ENCODE measurements at regions not wholly inside any gene's neighbourhood (a gene's known extent, or its start where the extent isn't known, plus 50 kb on each side); places are given as distances from the start of the nearest gene placed in this dataset.

DNA sequence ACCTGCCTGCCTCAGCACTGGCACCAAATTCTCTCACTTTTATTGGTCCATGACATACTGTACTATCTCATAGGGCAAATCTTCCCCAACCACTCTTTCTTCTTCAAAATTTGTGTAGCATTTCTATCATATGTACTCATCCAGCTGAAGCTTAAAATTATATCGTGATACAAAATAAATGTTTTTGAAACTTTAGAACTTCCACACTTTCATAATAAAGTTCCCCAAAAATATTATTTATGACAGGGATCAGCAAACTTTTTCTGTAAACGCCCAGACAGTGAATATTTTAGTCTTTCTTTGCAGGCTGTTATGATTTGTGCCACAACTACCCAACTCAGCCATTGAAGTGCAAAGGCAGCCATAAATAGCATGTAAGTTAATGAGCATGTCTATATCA, 76.2 kb upstream of the POU3F3 start:
- no peaks in the 10 kb centered on the region for H3K9me3 ChIP-seq (ENCODE audit: control insufficient read depth, insufficient read depth, low read length)
- H3K27me3 ChIP-seq (ENCODE audit: control insufficient read depth, insufficient read depth, low read length): no peaks in the 10 kb centered on the region
- H3K4me3 ChIP-seq (ENCODE audit: low read depth, low read length): no peak overlapping the region
- no peaks in the 10 kb centered on the region for H3K4me1 ChIP-seq (ENCODE audit: control insufficient read depth, insufficient read depth, low read length)
- no peak overlapping the region for H3K27ac ChIP-seq (ENCODE audit: low read depth, low read length)
- no peak overlapping the region for H3K9ac ChIP-seq (ENCODE audit: low read depth, low read length)
- no peaks in the 10 kb centered on the region for H3K36me3 ChIP-seq (ENCODE audit: control insufficient read depth, insufficient read depth, low read length)

- Histone ChIP-seq H3K27ac (ENCODE audit: low read depth, low read length) (no peak overlapping the region), H3K36me3 (ENCODE audit: control insufficient read depth, insufficient read depth, low read length) (no peaks in the 10 kb centered on the region), H3K9ac (ENCODE audit: low read depth, low read length) (no peak overlapping the region), H3K9me3 (ENCODE audit: control insufficient read depth, insufficient read depth, low read length) (no peaks in the 10 kb centered on the region), H3K27me3 (ENCODE audit: control insufficient read depth, insufficient read depth, low read length) (no peaks in the 10 kb centered on the region), H3K4me1 (ENCODE audit: control insufficient read depth, insufficient read depth, low read length) (no peaks in the 10 kb centered on the region), H3K4me3 (ENCODE audit: low read depth, low read length) (no peak overlapping the region)
Observed at GRCh38 chr2:104781151-104781550, 72.8 kb upstream of the POU3F3 start.

GRCh38 chr2:104784264-104784663, 69.7 kb upstream of the POU3F3 start:
- H3K4me3 ChIP-seq (ENCODE audit: low read depth, low read length): no peak overlapping the region
- no peaks in the 10 kb centered on the region for H3K4me1 ChIP-seq (ENCODE audit: control insufficient read depth, insufficient read depth, low read length)
- no peaks in the 10 kb centered on the region for H3K27me3 ChIP-seq (ENCODE audit: control insufficient read depth, insufficient read depth, low read length)
- H3K27ac ChIP-seq (ENCODE audit: low read depth, low read length): no peak overlapping the region
- no peaks in the 10 kb centered on the region for H3K9me3 ChIP-seq (ENCODE audit: control insufficient read depth, insufficient read depth, low read length)
- no peaks in the 10 kb centered on the region for H3K36me3 ChIP-seq (ENCODE audit: control insufficient read depth, insufficient read depth, low read length)
- H3K9ac ChIP-seq (ENCODE audit: low read depth, low read length): no peak overlapping the region

DNA sequence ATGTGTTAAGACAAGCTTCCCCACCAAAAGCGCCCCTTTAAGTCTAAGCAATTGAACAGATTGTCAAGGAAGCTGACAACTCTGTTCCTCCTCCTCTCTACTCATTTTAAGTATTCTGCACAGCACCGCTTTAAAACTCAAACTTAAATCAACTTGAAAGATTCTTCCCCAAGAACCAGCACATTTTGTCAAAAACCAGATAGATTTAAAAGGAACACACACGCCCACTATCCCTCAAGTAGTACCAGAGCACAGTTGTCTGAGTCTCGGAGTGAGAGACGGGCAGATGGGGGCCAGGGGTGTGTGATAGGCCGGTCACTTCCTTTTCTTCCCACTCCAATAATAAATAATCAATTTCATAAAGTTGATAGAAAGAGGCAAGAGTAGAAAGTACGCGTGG, 67.7 kb upstream of the POU3F3 start:
- H3K4me1 ChIP-seq (ENCODE audit: control insufficient read depth, insufficient read depth, low read length): peaks cover 11% of the 10 kb centered on the region

DNA sequence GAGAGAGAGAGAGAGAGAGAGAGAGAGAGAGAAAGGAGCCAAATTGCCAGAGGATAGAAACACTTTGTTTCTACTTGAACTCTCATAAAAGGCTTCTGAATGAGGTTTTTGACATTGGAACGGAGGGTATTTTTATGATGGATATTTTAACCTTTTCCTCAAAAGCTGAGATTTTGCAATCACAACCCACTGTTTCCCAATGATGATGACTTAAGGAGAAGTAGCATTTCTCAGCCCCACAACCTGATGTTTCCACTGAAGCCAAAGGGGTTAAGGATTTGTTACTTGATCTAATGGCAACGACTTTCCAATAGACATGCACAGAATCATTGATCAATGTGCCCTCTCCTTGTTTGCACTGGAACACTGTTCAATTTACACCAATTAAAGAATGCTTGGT, 67.1 kb upstream of the POU3F3 start:
- Histone ChIP-seq H3K27ac (ENCODE audit: low read depth, low read length) (no peak overlapping the region), H3K27me3 (ENCODE audit: control insufficient read depth, insufficient read depth, low read length) (no peaks in the 10 kb centered on the region), H3K4me3 (ENCODE audit: low read depth, low read length) (no peak overlapping the region), H3K9ac (ENCODE audit: low read depth, low read length) (no peak overlapping the region), H3K36me3 (ENCODE audit: control insufficient read depth, insufficient read depth, low read length) (no peaks in the 10 kb centered on the region), H3K9me3 (ENCODE audit: control insufficient read depth, insufficient read depth, low read length) (no peaks in the 10 kb centered on the region), H3K4me1 (ENCODE audit: control insufficient read depth, insufficient read depth, low read length) (peaks cover 11% of the 10 kb centered on the region)

More for the DNA sequence above, 67.7 kb upstream of the POU3F3 start:
- no peaks in the 10 kb centered on the region for H3K36me3 ChIP-seq (ENCODE audit: control insufficient read depth, insufficient read depth, low read length)
- H3K9me3 ChIP-seq (ENCODE audit: control insufficient read depth, insufficient read depth, low read length): no peaks in the 10 kb centered on the region
- H3K27me3 ChIP-seq (ENCODE audit: control insufficient read depth, insufficient read depth, low read length): no peaks in the 10 kb centered on the region
- H3K9ac ChIP-seq (ENCODE audit: low read depth, low read length): no peak overlapping the region
- H3K4me3 ChIP-seq (ENCODE audit: low read depth, low read length): no peak overlapping the region
- H3K27ac ChIP-seq (ENCODE audit: low read depth, low read length): no peak overlapping the region

GRCh38 chr2:104787298-104788065, 66.4 kb upstream of the POU3F3 start:
- H3K9me3 ChIP-seq (ENCODE audit: control insufficient read depth, insufficient read depth, low read length): no peaks in the 10 kb centered on the region
- H3K4me3 ChIP-seq (ENCODE audit: low read depth, low read length): no peak overlapping the region
- peaks cover 11% of the 10 kb centered on the region for H3K4me1 ChIP-seq (ENCODE audit: control insufficient read depth, insufficient read depth, low read length)
- no peaks in the 10 kb centered on the region for H3K36me3 ChIP-seq (ENCODE audit: control insufficient read depth, insufficient read depth, low read length)
- H3K9ac ChIP-seq (ENCODE audit: low read depth, low read length): no peak overlapping the region
- no peak overlapping the region for H3K27ac ChIP-seq (ENCODE audit: low read depth, low read length)
- no peaks in the 10 kb centered on the region for H3K27me3 ChIP-seq (ENCODE audit: control insufficient read depth, insufficient read depth, low read length)

- H3K9me3 ChIP-seq (ENCODE audit: control insufficient read depth, insufficient read depth, low read length): no peaks in the 10 kb centered on the region
- H3K27ac ChIP-seq (ENCODE audit: low read depth, low read length): no peak overlapping the region
- no peaks in the 10 kb centered on the region for H3K36me3 ChIP-seq (ENCODE audit: control insufficient read depth, insufficient read depth, low read length)
- H3K9ac ChIP-seq (ENCODE audit: low read depth, low read length): no peak overlapping the region
- peaks cover 11% of the 10 kb centered on the region for H3K4me1 ChIP-seq (ENCODE audit: control insufficient read depth, insufficient read depth, low read length)
- H3K27me3 ChIP-seq (ENCODE audit: control insufficient read depth, insufficient read depth, low read length): no peaks in the 10 kb centered on the region
- no peak overlapping the region for H3K4me3 ChIP-seq (ENCODE audit: low read depth, low read length)
Observed at GRCh38 chr2:104788742-104789455, 65.0 kb upstream of the POU3F3 start.

- H3K27ac ChIP-seq (ENCODE audit: low read depth, low read length): no peak overlapping the region
- H3K9me3 ChIP-seq (ENCODE audit: control insufficient read depth, insufficient read depth, low read length): no peaks in the 10 kb centered on the region
- no peak overlapping the region for H3K9ac ChIP-seq (ENCODE audit: low read depth, low read length)
- H3K36me3 ChIP-seq (ENCODE audit: control insufficient read depth, insufficient read depth, low read length): no peaks in the 10 kb centered on the region
- no peak overlapping the region for H3K4me3 ChIP-seq (ENCODE audit: low read depth, low read length)
- H3K4me1 ChIP-seq (ENCODE audit: control insufficient read depth, insufficient read depth, low read length): peaks cover 11% of the 10 kb centered on the region
- no peaks in the 10 kb centered on the region for H3K27me3 ChIP-seq (ENCODE audit: control insufficient read depth, insufficient read depth, low read length)
Observed at GRCh38 chr2:104790100-104790811, 63.7 kb upstream of the POU3F3 start.

GRCh38 chr2:104790901-104791495, 62.9 kb upstream of the POU3F3 start:
- Histone ChIP-seq H3K4me1 (ENCODE audit: control insufficient read depth, insufficient read depth, low read length) (peaks cover 11% of the 10 kb centered on the region), H3K27me3 (ENCODE audit: control insufficient read depth, insufficient read depth, low read length) (no peaks in the 10 kb centered on the region), H3K4me3 (ENCODE audit: low read depth, low read length) (no peak overlapping the region), H3K9ac (ENCODE audit: low read depth, low read length) (no peak overlapping the region), H3K36me3 (ENCODE audit: control insufficient read depth, insufficient read depth, low read length) (no peaks in the 10 kb centered on the region), H3K27ac (ENCODE audit: low read depth, low read length) (no peak overlapping the region), H3K9me3 (ENCODE audit: control insufficient read depth, insufficient read depth, low read length) (no peaks in the 10 kb centered on the region)

GRCh38 chr2:104793966-104794365, 59.9 kb upstream of the POU3F3 start:
- Histone ChIP-seq H3K9me3 (ENCODE audit: control insufficient read depth, insufficient read depth, low read length) (no peaks in the 10 kb centered on the region), H3K4me1 (ENCODE audit: control insufficient read depth, insufficient read depth, low read length) (peaks cover 11% of the 10 kb centered on the region), H3K27ac (ENCODE audit: low read depth, low read length) (no peak overlapping the region), H3K27me3 (ENCODE audit: control insufficient read depth, insufficient read depth, low read length) (no peaks in the 10 kb centered on the region), H3K4me3 (ENCODE audit: low read depth, low read length) (no peak overlapping the region), H3K36me3 (ENCODE audit: control insufficient read depth, insufficient read depth, low read length) (no peaks in the 10 kb centered on the region), H3K9ac (ENCODE audit: low read depth, low read length) (no peak overlapping the region)
